SK-N-SH (cell line): ENCODE measurements at regions not wholly inside any gene's neighbourhood (a gene's known extent, or its start where the extent isn't known, plus 50 kb on each side); places are given as distances from the start of the nearest gene placed in this dataset.

Source experiments
- CTCF ChIP-seq: fragments of 200-600 bp; sonication (generic); IDR thresholded peaks from 2 replicates; pipeline ENCODE4 v1.6.1; 2017; ENCODE audit warnings: antibody characterized with exemption, mild to moderate bottlenecking, moderate library complexity
- ELF1 ChIP-seq: IDR thresholded peaks from 2 replicates; pipeline ENCODE4 v1.4.0; 2012
- EP300 ChIP-seq, 2 experiments: IDR thresholded peaks; 2 replicates each; pipeline versions ENCODE4 v1.4.0 to v1.6.1; 2012; ENCODE audit warnings: borderline replicate concordance in 1 of 2, low read depth in 1 of 2, low read length in 1 of 2
- EZH2phosphoT487 ChIP-seq: fragments of 200-600 bp; sonication (generic); IDR thresholded peaks from 2 replicates; pipeline ENCODE4 v1.6.1; 2017; ENCODE audit warnings: low read depth, mixed run types, mild to moderate bottlenecking, antibody characterized with exemption, moderate library complexity, borderline replicate concordance
- GABPA ChIP-seq: IDR thresholded peaks from 2 replicates; pipeline ENCODE4 v1.4.0; 2012; ENCODE audit warnings: low read depth, mild to moderate bottlenecking
- POLR2AphosphoS5 ChIP-seq: IDR thresholded peaks from 2 replicates; pipeline ENCODE4 v1.6.1; 2012; ENCODE audit warnings: low read depth, low read length
- RAD21 ChIP-seq: IDR thresholded peaks from 2 replicates; pipeline ENCODE4 v1.6.1; 2012; ENCODE audit warnings: mild to moderate bottlenecking, low read length
- SIN3A ChIP-seq: IDR thresholded peaks from 2 replicates; pipeline ENCODE4 v1.6.1; 2012; ENCODE audit warnings: low read depth, mild to moderate bottlenecking, low read length, moderate library complexity, borderline replicate concordance
- USF2 ChIP-seq: fragments of 150-350 bp; IDR thresholded peaks from 2 replicates; pipeline ENCODE4 v1.6.1; 2017; ENCODE audit warnings: antibody characterized with exemption, low read length, low read depth, borderline replicate concordance

GRCh38 chr6:9085709-9086070, 650.3 kb upstream of the SLC35B3 start:
- TF ChIP-seq SIN3A (no peak), CTCF (no peak), EZH2phosphoT487 (no peak), POLR2AphosphoS5 (no peak), USF2 (no peak), EP300 (IDR thresholded peaks at IDR 0.05; ENCODE audit: borderline replicate concordance in 1 of 2, low read depth in 1 of 2, low read length in 1 of 2) (no peak), RAD21 (no peak), ELF1 (no peak), GABPA (no peak)
